NCI-H526 (cell line): ENCODE measurements at regions not wholly inside any gene's neighbourhood (a gene's known extent, or its start where the extent isn't known, plus 50 kb on each side); places are given as distances from the start of the nearest gene placed in this dataset.

Experiments used
- DNase-seq, 2 experiments: peaks; one replicate each; lab custom pipeline; 2025; lab: John Stamatoyannopoulos, UW

DNA sequence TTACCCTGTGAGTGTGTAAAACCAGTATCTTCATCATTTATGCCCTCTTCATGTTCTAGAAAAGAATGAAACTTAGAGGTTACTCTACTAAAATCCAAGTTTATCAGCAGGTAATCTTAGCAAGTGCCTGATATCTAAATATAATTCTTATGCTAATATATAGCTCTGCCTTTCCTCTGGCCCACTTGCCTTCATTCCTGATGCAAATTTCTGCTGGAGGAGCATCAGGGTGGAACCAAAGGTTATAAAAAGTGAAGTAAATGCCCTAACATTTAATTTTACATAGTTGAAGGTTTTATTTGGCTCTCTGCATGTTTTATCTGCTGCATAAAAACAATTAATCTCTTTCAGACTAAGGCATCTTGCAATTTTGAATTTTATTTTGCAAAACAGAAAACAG is 936.2 kb downstream of the ROBO2 start:
- peak in 1 of 2 experiments; percentile 9 for DNase-seq

DNA sequence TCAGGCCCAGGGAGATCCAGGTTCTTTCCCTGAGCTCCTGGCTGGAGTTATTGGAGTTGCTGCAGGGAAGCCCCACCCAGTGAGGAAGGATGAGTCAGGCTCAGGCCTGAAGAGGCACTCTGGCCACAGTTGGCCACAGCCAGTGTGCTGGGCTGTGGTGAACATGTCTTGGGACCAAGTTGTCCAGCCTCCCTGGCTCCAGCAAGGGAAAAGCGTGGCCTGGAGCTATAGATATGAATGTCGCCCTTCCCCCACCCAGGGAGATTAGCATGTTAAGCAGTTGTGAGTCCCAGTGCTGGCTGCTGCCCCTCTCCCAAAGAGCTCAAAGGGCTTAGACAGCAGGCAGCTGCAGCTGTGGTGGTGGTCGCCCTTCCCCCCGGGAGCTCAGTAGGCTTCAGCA is 963.2 kb downstream of the ROBO2 start:
- DNase-seq = no peak

GRCh38 chr3:78004571-78004970 is 964.7 kb downstream of the ROBO2 start:
- no peak for DNase-seq

DNA sequence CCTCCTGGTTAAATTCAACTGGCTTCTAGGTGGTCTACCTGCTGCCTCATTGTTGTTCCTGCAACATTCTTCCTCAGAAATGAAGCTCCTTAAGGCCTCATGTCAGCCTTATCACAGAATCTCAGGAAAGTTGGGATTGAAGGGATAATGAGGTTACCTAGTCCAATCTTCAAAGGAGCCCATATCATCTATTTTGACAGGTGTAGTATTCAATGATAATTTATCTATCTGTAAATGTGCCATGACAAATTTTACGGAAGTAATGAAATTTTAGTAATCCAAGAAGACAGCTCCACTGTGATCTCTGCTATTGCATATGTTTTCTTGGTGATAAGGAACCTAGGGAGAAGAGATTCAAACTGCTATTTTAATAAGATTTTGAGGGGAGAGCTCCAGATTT is 973.8 kb downstream of the ROBO2 start:
- DNase-seq = no peak

GRCh38 chr3:78015856-78016255 is 976.0 kb downstream of the ROBO2 start:
- no peak for DNase-seq

DNA sequence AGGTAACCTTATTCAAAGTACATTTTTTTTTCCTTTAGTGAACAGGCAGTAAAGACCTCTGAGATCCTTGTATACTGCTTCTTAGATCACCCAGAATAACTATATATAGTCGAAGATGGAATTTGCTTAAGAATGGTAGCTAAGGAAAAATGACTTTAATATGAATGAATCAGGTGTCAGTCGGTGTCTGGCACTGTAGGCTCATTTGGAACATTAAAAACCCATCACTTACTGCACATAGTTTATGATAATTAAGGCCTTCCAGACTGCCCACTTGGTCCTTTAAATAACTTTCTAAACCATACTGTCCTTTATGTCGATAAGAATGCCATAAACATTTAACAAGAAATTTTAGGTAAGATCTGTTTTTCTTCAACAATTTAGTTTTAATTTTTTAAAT is 981.8 kb downstream of the ROBO2 start:
- no peak for DNase-seq

GRCh38 chr3:78022232-78022631 is 982.3 kb downstream of the ROBO2 start:
- no peak for DNase-seq

GRCh38 chr3:78023257-78023656 is 983.4 kb downstream of the ROBO2 start:
- DNase-seq = no peak

GRCh38 chr3:78025916-78026315 is 986.0 kb downstream of the ROBO2 start:
- no peak for DNase-seq

- no peak for DNase-seq
These were observed 986.5 kb downstream of the ROBO2 start for GRCh38 chr3:78026318-78026828.

- DNase-seq = no peak
These were observed 989.9 kb downstream of the ROBO2 start for GRCh38 chr3:78029775-78030174.

DNA sequence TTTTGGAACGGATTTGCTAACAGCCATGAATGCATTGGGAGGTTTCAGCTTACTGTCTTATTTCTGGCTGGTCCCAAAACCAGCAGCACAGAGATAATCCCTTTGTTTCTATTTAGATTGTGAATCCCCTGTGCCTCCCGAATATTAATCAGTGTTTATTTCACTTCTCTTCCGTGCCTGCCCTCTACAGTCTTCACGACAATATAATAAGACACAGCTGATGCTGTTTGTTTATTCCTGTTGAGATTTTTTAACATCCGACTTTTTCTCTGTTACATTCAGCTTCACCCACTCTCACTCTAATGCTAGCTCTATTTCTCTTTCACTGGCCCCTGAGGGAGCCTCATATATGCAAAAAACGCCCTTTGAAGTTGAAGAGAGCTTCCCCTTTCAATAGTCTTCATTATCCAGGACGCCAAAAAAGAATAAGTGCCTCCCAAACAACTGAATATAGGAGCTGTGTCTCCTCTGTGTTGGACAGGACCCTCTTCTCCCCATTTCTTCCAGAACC is 995.3 kb downstream of the ROBO2 start:
- no peak for DNase-seq

DNA sequence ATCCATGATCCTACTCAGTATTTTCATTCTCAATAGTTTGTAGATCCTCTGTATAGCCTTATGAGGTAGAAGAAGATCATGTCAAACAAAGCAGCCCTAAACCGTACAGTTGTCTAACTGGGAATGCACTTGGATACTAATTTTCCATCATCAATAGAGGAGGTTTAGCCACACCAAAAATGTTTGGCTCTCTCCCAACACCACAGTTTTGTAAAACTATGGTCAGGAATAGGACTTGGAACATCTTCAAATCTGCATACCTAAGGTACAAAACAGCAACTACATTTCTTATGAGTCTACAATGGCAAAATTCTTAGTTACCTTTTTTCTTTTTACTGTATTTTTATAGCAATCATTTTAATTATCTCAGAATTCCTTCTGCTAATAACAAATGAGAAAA is 1001.6 kb downstream of the ROBO2 start:
- DNase-seq = no peak

- DNase-seq = no peak
These were observed 1006.7 kb downstream of the ROBO2 start for GRCh38 chr3:78046566-78046965.

DNA sequence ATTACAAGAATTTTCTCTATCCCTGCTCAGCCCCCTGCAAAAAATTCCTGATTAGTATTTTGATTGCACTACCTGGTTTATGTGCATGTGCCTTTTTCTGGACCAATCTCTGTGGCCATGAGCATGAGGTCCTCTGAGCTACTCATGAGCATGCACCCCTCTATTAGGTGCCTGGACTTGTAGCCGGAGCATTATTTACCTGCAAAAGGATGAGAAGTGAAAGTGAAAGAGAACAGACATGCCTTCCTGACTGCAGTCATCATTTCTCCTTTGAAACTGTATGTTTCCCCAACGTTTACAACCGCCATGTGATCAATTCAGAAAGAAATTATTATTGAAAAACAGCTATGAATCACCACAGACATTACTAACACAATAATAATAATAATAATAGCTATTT is 1008.8 kb downstream of the ROBO2 start:
- DNase-seq = no peak

DNA sequence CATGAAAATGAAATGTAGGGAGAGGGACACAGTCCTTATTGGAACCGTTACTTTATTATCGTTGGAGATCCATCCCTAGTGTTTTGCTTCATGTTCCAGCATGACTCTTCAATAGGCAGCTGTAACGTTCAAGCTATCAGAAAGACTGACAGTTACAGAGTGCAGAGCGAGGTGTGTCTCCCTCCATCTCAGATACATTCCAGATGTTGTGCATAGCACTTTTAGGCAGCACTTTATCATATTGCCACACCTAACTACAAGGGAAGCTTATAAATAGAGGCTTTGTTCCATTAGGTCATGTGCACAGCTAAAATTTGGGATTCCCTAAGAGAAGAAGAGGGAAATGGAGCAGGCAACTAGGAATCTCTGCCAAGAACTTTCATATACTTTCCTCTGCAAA is 1009.6 kb downstream of the ROBO2 start:
- DNase-seq = no peak

GRCh38 chr3:78050276-78051065 is 1010.6 kb downstream of the ROBO2 start:
- no peak for DNase-seq

DNA sequence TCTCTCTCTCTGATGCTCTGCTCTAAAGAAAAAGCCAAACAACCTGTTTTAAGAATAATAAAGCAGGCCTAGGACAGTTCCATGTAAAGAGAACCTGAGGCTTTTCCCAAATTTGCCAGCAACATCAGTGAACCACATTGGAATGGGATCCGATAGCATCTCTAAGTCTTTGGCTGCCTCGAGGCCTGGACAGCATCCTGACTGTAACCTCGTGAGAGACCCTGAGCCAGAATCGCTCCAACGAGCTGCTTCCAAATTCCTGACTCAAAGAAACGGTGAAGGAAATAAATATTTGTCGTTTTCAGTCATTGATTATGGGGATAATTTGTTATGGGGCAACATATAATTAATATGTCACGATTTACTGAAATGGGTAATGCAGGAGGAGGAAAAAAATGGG is 1012.8 kb downstream of the ROBO2 start:
- DNase-seq = no peak

GRCh38 chr3:78066287-78066686 is 1026.4 kb downstream of the ROBO2 start:
- no peak for DNase-seq

DNA sequence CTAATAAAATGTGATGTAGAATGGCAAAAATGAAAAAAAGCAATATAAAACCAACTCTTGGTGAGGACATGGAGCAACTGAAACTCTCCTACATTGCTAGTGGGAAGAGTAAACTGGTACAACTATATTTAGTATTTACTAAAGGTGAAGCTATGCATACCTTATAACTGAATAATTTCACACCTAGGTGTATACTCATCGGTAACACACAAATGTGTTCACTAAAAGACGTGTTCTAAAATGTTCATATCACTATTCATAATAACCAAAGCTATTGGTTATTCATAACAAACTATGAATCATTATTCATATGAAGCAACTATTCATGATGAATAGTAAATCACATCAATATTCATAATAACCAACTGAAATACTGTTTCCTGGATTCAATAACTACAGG is 1030.3 kb downstream of the ROBO2 start:
- no peak for DNase-seq

DNA sequence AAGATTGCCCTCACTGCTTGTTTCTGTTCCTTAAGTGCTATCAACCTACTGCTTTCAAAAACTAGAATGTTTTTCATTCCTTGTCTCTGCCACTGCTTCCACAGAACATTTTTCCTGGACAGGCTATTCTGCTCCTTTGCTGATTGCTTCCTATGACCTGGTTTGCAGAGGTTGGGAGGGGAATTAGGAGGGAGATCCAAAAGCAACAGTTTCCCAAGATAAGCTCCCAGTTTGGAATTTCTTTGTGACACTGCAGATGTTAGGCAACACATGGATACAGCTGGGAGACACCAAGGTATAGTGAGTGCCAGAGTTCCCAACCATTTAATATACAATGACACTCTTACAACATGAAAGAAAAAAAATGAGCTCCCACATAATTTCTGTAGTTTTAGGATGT is 1036.5 kb downstream of the ROBO2 start:
- no peak for DNase-seq

DNA sequence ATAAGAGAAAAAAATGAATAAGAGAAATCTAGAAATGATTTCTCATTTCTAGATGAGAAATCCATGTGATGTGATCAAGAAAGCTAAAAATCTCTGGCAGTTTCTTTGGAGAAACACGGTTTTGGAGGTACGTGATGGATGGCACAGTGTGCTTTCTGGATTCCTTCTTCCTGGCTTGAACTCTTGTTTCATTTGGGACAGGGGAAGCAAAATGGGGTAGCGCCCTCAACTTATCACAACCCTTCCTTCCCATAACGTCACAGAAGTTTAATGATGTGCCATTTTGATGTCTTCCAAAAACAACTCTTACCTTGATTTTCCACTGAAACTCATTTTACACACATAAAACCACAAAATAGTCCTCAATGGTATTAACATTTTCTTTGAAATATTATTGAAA is 1037.3 kb downstream of the ROBO2 start:
- no peak for DNase-seq

- no peak for DNase-seq
These were observed 1037.9 kb downstream of the ROBO2 start for GRCh38 chr3:78077842-78078241.

- no peak for DNase-seq
These were observed 1039.6 kb downstream of the ROBO2 start for GRCh38 chr3:78079514-78079913.
